ENCODE measurements at regions not wholly inside any gene's neighbourhood (a gene's known extent, or its start where the extent isn't known, plus 50 kb on each side); places are given as distances from the start of the nearest gene placed in this dataset.

DNA sequence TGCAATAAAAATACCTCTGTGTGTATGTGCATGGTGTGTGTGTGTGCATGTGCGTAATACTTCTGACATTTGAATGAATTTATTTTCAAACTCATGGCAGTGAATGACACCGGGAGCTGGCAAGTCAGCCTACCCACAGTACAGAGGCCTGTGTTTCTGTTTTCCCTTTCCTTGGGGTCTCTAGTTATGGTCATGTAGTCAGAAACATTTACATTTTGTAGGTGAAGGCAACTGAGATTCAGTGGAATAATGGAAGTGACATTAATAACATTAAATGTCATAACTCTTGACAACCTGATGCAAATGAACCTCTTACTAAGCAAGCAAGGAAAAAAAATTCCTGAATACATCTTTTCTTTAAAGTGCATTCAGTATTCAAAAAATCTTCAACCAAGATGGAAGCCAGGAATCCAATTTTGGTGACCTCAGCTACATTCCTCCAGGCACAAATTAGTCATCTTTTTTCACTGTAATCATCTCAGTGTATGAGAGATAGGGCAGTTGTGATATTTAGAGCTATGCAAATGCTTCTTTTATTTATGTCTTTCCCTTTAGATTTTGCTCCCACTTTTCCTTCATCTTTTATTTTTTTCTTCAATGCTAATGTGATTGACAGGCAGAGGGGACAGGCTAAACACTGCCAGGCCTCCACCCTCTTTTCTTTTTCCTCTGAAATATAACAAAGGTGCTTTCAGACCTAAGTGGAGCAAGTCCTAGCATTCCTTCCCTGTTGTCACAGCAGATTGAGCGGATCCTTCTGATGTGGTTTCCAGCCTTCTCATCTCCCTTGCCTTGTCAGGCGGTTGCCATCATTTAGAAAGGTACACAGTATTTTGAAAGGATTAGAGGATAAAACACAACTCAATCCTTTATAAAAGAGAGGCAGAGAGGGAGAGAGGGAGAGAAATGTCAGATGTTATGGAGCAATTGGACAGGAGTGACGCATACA is 569.8 kb upstream of the ADAMTS16 start:
- TF ChIP-seq, protein P1, sequence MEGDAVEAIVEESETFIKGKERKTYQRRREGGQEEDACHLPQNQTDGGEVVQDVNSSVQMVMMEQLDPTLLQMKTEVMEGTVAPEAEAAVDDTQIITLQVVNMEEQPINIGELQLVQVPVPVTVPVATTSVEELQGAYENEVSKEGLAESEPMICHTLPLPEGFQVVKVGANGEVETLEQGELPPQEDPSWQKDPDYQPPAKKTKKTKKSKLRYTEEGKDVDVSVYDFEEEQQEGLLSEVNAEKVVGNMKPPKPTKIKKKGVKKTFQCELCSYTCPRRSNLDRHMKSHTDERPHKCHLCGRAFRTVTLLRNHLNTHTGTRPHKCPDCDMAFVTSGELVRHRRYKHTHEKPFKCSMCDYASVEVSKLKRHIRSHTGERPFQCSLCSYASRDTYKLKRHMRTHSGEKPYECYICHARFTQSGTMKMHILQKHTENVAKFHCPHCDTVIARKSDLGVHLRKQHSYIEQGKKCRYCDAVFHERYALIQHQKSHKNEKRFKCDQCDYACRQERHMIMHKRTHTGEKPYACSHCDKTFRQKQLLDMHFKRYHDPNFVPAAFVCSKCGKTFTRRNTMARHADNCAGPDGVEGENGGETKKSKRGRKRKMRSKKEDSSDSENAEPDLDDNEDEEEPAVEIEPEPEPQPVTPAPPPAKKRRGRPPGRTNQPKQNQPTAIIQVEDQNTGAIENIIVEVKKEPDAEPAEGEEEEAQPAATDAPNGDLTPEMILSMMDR (IDR thresholded peaks at IDR 0.05; ENCODE audit: extremely low read depth, missing control alignments): no peak
- no peak for DNase-seq (ENCODE audit: low spot score)

- TF ChIP-seq, protein P1 (IDR thresholded peaks at IDR 0.05; ENCODE audit: extremely low read depth, missing control alignments): no peak
- no peak for DNase-seq (ENCODE audit: low spot score)
Observed at GRCh38 chr5:4571248-4571948, 568.7 kb upstream of the ADAMTS16 start.

- TF ChIP-seq, protein P1 (IDR thresholded peaks at IDR 0.05; ENCODE audit: extremely low read depth, missing control alignments): no peak
- no peak for DNase-seq (ENCODE audit: low spot score)
Observed at GRCh38 chr5:4572311-4573100, 567.6 kb upstream of the ADAMTS16 start.

GRCh38 chr5:4575608-4576007 is 564.5 kb upstream of the ADAMTS16 start:
- TF ChIP-seq, protein P1 (IDR thresholded peaks at IDR 0.05; ENCODE audit: extremely low read depth, missing control alignments): no peak
- DNase-seq (ENCODE audit: low spot score): no peak

DNA sequence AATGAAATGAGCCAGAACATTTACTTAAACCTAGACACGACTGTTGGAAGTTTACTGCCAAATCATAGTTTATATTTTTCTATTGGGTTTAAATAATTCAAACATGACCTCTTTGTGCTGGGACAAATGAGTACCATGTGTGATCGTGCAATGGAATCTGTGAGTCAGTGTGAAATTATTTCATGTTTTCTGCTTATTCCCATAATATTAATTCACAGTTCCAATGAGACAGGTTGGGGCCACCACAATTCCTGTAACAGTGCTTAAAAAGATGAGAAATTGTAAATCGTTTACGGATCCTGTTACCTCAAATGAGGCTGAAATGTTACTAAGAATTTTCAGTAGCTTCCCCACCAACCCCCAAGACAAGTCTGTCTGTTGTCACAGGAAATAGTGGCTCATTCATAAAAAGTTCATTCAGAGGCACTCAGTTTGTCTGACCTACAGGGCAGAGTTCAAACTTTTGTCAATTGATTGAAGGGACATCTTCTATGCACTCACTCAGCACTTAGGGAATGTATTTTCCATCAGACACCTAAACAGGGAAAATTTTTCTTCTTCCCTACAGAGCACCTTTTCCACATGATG is 563.9 kb upstream of the ADAMTS16 start:
- TF ChIP-seq, protein P1 (IDR thresholded peaks at IDR 0.05; ENCODE audit: extremely low read depth, missing control alignments): no peak
- DNase-seq (ENCODE audit: low spot score): no peak

- DNase-seq (ENCODE audit: low spot score): no peak
- TF ChIP-seq, protein P1 (IDR thresholded peaks at IDR 0.05; ENCODE audit: extremely low read depth, missing control alignments): no peak
Observed at GRCh38 chr5:4576908-4577307, 563.2 kb upstream of the ADAMTS16 start.

Data from GM20000 (cell line).